ENCODE measurements at regions not wholly inside any gene's neighbourhood (a gene's known extent, or its start where the extent isn't known, plus 50 kb on each side); places are given as distances from the start of the nearest gene placed in this dataset.

DNA sequence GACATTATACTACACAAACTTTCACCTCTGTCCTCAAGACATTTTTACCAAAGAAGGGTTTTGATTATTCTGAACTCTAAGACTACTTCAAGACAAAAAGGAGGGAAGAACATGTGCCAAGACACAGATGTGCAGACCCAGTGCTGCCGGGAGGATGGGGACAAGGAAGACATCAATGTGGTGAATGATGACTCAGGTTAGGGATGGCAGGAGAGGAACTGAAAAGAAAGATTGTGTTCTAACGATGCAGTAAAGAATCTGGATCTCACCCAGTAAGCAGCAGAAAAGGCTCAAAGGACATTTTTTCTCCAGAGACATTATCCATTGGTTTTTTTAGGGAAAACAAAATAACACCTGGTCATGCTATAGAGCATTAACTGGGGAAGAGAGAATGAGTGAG is 449.9 kb upstream of the NR2F2 start:
- TF ChIP-seq, protein P1, sequence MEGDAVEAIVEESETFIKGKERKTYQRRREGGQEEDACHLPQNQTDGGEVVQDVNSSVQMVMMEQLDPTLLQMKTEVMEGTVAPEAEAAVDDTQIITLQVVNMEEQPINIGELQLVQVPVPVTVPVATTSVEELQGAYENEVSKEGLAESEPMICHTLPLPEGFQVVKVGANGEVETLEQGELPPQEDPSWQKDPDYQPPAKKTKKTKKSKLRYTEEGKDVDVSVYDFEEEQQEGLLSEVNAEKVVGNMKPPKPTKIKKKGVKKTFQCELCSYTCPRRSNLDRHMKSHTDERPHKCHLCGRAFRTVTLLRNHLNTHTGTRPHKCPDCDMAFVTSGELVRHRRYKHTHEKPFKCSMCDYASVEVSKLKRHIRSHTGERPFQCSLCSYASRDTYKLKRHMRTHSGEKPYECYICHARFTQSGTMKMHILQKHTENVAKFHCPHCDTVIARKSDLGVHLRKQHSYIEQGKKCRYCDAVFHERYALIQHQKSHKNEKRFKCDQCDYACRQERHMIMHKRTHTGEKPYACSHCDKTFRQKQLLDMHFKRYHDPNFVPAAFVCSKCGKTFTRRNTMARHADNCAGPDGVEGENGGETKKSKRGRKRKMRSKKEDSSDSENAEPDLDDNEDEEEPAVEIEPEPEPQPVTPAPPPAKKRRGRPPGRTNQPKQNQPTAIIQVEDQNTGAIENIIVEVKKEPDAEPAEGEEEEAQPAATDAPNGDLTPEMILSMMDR (conservative IDR thresholded peaks at IDR 0.05 in 1 of 2, IDR thresholded peaks at IDR 0.05 in 1 of 2; ENCODE audit: extremely low read depth in 1 of 2, insufficient read depth in 1 of 2, low read depth in 1 of 2, low read length in 2 of 2), result no peak
- TF ChIP-seq EZH2 (IDR thresholded peaks at IDR 0.05; ENCODE audit: borderline replicate concordance, low read length), result no peak
